OCI-LY3 (cell line): ENCODE measurements at regions not wholly inside any gene's neighbourhood (a gene's known extent, or its start where the extent isn't known, plus 50 kb on each side); places are given as distances from the start of the nearest gene placed in this dataset.

Source experiments
- CTCF ChIP-seq: fragments of 200-600, 300-600 bp; sonication (generic); IDR thresholded peaks from 2 replicates; pipeline ENCODE4 v1.5.1; 2014; ENCODE audit warnings: antibody characterized with exemption, low read length, low read depth
- EZH2phosphoT487 ChIP-seq: fragments of 200-600 bp; shearing (Covaris generic); IDR thresholded peaks from 2 replicates; pipeline ENCODE4 v1.6.1; 2018; ENCODE audit warnings: antibody characterized with exemption, mixed run types, low read depth

- TF ChIP-seq CTCF (no peak), EZH2phosphoT487 (no peak)
Observed at GRCh38 chr13:21256891-21257290, 80.4 kb downstream of the MRPL57 start.
